Esophagus (tissue), 2 donors: ENCODE measurements at regions not wholly inside any gene's neighbourhood (a gene's known extent, or its start where the extent isn't known, plus 50 kb on each side); places are given as distances from the start of the nearest gene placed in this dataset.

Experiments
- H3K27ac ChIP-seq, 2 donors: one replicate each; pipeline ENCODE4 v1.5.1; 2013; ENCODE audit warnings: low read depth in 2 of 2, mild to moderate bottlenecking in 2 of 2, inconsistent platforms in 1 of 2, low read length in 1 of 2, moderate library complexity in 1 of 2
- H3K27me3 ChIP-seq, 2 donors: one replicate each; pipeline ENCODE4 v1.6.1; 2013; ENCODE audit warnings: low read length in 2 of 2, control low read depth in 1 of 2, mild to moderate bottlenecking in 1 of 2; ENCODE audit not compliant: insufficient read depth in 2 of 2, control insufficient read depth in 1 of 2
- H3K36me3 ChIP-seq, 2 donors: one replicate each; pipeline ENCODE4 v1.6.1; 2013; ENCODE audit warnings: low read length in 1 of 2; ENCODE audit not compliant: control insufficient read depth in 2 of 2, insufficient read depth in 2 of 2
- H3K4me1 ChIP-seq, 2 donors: one replicate each; pipeline ENCODE4 v1.6.1; 2013; ENCODE audit warnings: low read length in 1 of 2; ENCODE audit not compliant: control insufficient read depth in 2 of 2, insufficient read depth in 2 of 2
- H3K4me3 ChIP-seq, 2 donors: one replicate each; pipeline ENCODE4 v1.5.1; 2013; ENCODE audit warnings: low read length in 2 of 2, mild to moderate bottlenecking in 2 of 2, low read depth in 1 of 2, moderate library complexity in 1 of 2
- H3K9me3 ChIP-seq, 2 donors: one replicate each; pipeline ENCODE4 v1.6.1; 2013; ENCODE audit warnings: mild to moderate bottlenecking in 2 of 2, low read depth in 1 of 2, low read length in 1 of 2, moderate library complexity in 1 of 2; ENCODE audit not compliant: control insufficient read depth in 2 of 2, insufficient read depth in 1 of 2
- WGBS, 2 donors: extraction: QIAGEN DNeasy Blood & Tissue Kit; methylation state at CpG; one replicate each; pipeline ENCODE4 v1.1.7; 2013; 5-methylcytosine and 5-hydroxymethylcytosine counted together
- donor health status: healthy with polysubstance abuse.
- donor health status: Bipolar disorder and iron deficiency.

DNA sequence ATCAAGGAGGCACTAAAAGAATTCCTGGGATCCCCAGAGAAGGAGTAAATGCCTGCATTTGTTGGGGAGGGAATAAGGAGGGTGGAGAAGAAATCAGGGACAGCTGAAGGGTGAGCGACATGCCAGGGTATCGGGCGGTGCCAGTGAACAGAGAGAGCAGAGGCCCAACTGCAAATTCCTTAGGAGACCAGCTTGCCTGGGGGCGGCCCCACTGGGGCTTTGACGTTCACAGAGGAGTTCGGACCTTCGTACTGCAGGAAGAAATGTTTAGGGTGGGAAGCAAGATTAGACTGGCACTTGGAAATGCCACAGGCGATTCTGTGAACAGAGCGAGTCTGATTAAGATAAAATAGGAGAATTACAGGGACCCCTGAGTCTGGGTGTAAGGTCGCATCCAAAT is 65.1 kb upstream of the FGF3 start:
- peaks cover 0 to 2% of the 10 kb centered on the region in 2 donors for H3K27me3 ChIP-seq
- H3K4me1 ChIP-seq = no peaks in the 10 kb centered on the region
- WGBS, 2 donors = 90 to 92% methylated on average over 10 of the region's 10 CpGs
- H3K4me3 ChIP-seq = no peak overlapping the region
- peaks cover 0 to 2% of the 10 kb centered on the region in 2 donors for H3K9me3 ChIP-seq
- no peak overlapping the region for H3K27ac ChIP-seq
- no peaks in the 10 kb centered on the region for H3K36me3 ChIP-seq

DNA sequence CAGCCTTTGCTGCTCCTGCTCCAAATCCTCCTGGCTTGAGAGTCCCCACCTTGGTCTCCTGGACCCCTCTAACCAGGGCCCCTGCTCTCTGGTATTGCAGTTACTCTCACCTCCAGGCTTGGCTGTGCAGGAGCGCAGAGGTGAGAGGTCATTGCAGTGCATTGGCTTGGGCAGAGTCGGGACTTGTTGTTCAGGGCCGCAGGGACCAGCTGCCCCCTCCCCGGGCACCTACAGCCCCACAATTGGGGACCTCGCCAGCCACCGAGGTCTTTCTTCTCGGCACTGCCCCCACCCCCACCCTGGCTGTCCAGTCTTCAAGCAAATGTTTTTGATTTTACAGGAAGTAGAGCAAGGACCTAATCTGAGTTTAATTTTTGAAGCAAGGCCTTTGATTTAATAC is 65.5 kb upstream of the FGF3 start:
- WGBS, 2 donors = 73 to 90% methylated on average over 7 of the region's 7 CpGs
- H3K4me1 ChIP-seq = no peaks in the 10 kb centered on the region
- H3K36me3 ChIP-seq = no peaks in the 10 kb centered on the region
- peaks cover 0 to 4% of the 10 kb centered on the region in 2 donors for H3K27me3 ChIP-seq
- H3K9me3 ChIP-seq = peaks cover 0 to 2% of the 10 kb centered on the region in 2 donors
- H3K27ac ChIP-seq = no peak overlapping the region
- H3K4me3 ChIP-seq = no peak overlapping the region

- H3K4me3 ChIP-seq = no peak overlapping the region
- no peaks in the 10 kb centered on the region for H3K36me3 ChIP-seq
- 77 to 83% methylated on average over 2 of the region's 2 CpGs for WGBS, 2 donors
- peaks cover 0 to 4% of the 10 kb centered on the region in 2 donors for H3K4me1 ChIP-seq
- no peaks in the 10 kb centered on the region for H3K9me3 ChIP-seq
- H3K27me3 ChIP-seq = peaks cover 0 to 4% of the 10 kb centered on the region in 2 donors
- no peak overlapping the region for H3K27ac ChIP-seq
These were observed 68.1 kb upstream of the FGF3 start for GRCh38 chr11:69887330-69887729.

GRCh38 chr11:69887841-69888427 is 68.7 kb upstream of the FGF3 start:
- Histone ChIP-seq H3K9me3 (no peaks in the 10 kb centered on the region), H3K27me3 (peaks cover 0 to 4% of the 10 kb centered on the region in 2 donors), H3K4me3 (no peak overlapping the region), H3K27ac (no peak overlapping the region), H3K4me1 (peaks cover 0 to 6% of the 10 kb centered on the region in 2 donors), H3K36me3 (no peaks in the 10 kb centered on the region)
- 78 to 91% methylated on average over 10 of the region's 10 CpGs for WGBS, 2 donors

DNA sequence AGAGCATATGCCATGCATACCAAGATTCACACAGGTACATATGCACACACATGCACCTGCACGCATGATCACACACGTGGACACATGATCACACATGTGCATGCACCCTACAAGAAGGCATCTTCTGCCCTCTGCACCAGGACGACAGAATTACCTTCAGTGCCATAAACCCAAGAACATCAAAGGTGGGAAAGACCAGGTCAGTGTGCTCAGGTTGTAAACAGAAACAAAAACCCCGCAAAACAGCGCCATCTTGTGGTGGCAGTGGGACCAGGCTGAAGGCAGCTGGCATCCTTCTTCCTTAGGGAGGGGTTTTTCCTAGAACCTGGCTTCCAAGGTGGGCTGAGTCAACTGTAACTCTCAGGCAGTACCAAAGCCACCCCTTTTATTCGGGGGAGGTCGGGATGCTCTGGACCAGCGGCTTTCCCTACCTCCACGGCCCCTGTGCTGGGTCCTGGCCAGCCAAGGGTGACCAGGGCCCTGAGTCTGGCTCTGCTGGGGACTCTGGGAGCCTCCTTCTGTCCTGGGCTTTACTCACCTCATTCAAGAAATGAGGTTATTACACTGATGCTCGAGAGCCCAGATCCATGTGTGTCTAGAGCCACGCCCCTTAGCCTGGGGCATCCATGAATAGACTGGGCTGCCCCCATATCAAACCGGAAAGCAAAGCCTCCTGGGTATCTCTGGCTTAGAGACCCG is 69.4 kb upstream of the FGF3 start:
- no peak overlapping the region for H3K27ac ChIP-seq
- H3K4me1 ChIP-seq = peaks cover 0 to 6% of the 10 kb centered on the region in 2 donors
- 22 to 24% methylated on average over 13 of the region's 13 CpGs for WGBS, 2 donors
- H3K36me3 ChIP-seq = no peaks in the 10 kb centered on the region
- H3K27me3 ChIP-seq = peaks cover 0 to 4% of the 10 kb centered on the region in 2 donors
- no peak overlapping the region for H3K4me3 ChIP-seq
- H3K9me3 ChIP-seq = no peaks in the 10 kb centered on the region

DNA sequence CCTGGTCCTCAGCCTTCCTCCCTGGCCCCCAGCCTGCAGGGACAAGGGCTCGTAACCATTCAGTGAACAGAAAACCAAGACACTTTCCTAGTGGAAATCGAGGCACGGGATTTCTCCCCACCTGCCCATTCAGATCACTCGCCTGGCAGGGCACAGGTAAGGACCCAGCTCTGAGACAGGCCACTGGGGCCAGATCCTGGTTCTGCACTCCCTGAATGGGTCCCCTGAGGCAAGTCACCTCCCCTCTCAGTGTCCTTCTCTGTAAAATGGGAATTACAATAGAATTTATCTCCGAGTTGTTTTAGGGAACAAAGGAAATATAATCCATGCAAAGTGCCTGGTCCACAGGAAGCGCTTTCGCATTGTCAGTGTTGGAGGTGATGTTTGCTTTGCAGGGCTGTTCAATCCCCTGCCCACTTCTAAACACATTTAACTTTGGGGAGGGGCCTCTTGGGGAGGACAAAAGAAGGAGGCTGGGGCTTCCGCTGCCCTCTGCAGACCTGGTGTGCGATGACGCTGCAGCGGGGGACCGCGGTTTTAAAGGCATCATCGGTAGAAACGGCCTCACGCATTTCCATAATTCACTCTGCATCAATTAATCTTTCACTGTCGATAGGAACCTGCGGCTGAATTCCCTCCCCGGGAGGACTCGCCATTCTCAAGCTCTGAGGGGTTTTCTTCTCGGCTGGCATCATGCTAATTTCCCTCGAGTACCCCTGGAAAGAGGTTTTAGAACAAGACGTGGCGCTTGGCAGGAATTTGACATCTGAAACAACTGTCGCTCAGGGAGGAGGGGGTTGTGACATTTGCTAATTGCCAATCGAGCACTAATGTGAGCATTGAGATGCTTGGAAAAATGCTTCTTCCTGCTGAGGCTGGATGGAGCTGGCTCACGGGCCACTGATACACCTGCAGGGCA is 70.4 kb upstream of the FGF3 start:
- Histone ChIP-seq H3K27me3 (peaks cover 0 to 4% of the 10 kb centered on the region in 2 donors), H3K36me3 (no peaks in the 10 kb centered on the region), H3K9me3 (no peaks in the 10 kb centered on the region), H3K4me1 (peaks cover 0 to 6% of the 10 kb centered on the region in 2 donors), H3K4me3 (no peak overlapping the region), H3K27ac (no peak overlapping the region)
- 32 to 41% methylated on average over 27 of the region's 27 CpGs for WGBS, 2 donors

DNA sequence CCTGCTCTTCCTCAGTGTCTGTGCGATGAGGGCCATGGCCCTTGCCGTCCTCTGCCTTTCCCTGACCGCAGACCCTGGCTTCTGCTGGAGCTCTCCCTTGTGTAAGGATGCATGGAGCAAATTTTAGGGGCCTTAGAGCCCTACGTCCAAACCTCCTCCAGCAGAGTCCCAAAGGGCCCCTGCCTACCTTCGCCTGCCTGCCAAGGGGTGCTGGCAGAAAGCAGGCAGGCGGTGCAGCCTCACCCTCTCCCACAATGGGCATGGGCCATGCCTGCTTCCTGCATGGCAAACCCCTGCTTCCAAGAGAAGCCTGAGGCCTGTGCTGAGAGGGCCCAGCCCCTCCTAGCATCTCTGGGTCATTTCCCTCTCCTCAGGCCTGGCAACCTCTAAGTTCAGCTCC is 71.3 kb upstream of the FGF3 start:
- WGBS, 2 donors = 84% methylated on average over 6 of the region's 6 CpGs
- Histone ChIP-seq H3K4me3 (no peak overlapping the region), H3K4me1 (peaks cover 0 to 6% of the 10 kb centered on the region in 2 donors), H3K27me3 (peaks cover 0 to 4% of the 10 kb centered on the region in 2 donors), H3K9me3 (no peaks in the 10 kb centered on the region), H3K27ac (no peak overlapping the region), H3K36me3 (no peaks in the 10 kb centered on the region)

GRCh38 chr11:69891421-69892236 is 72.4 kb upstream of the FGF3 start:
- WGBS, 2 donors = 48 to 50% methylated on average over 46 of the region's 46 CpGs
- Histone ChIP-seq H3K4me3 (no peak overlapping the region), H3K9me3 (no peaks in the 10 kb centered on the region), H3K27me3 (peaks cover 0 to 4% of the 10 kb centered on the region in 2 donors), H3K4me1 (peaks cover 0 to 6% of the 10 kb centered on the region in 2 donors), H3K36me3 (no peaks in the 10 kb centered on the region), H3K27ac (no peak overlapping the region)
